RWPE2 (cell line): ENCODE measurements at regions not wholly inside any gene's neighbourhood (a gene's known extent, or its start where the extent isn't known, plus 50 kb on each side); places are given as distances from the start of the nearest gene placed in this dataset.

Experiments used
- ATAC-seq: fragments of 200-7000 bp; cut with Tn5 transposase; 3 replicates; pipeline ENCODE4 v1.9.1; 2021; ENCODE audit warnings: low read depth
- DNase-seq: peaks from one replicate; pipeline ENCODE4 v3.0.0-alpha.2; 2020; ENCODE audit warnings: low spot score
- H3K27ac ChIP-seq: fragments of 450-650 bp; 2 replicates; pipeline ENCODE4 v1.5.1; 2017; ENCODE audit warnings: mild to moderate bottlenecking; ENCODE audit not compliant: poor library complexity, severe bottlenecking
- H3K27me3 ChIP-seq: fragments of 250-450 bp; sonication (Bioruptor Pico); 2 replicates; pipeline ENCODE4 v1.5.1; 2021; ENCODE audit warnings: mild to moderate bottlenecking, moderate library complexity; ENCODE audit not compliant: insufficient read depth, poor library complexity, severe bottlenecking
- H3K36me3 ChIP-seq: fragments of 250-450 bp; sonication (Bioruptor Pico); 2 replicates; pipeline ENCODE4 v1.5.1; 2020; ENCODE audit warnings: low read depth, mild to moderate bottlenecking, moderate library complexity
- H3K4me1 ChIP-seq: fragments of 250-450 bp; sonication (Bioruptor Pico); 2 replicates; pipeline ENCODE4 v1.5.1; 2021; ENCODE audit warnings: mild to moderate bottlenecking, moderate library complexity; ENCODE audit not compliant: insufficient read depth, poor library complexity, severe bottlenecking
- H3K4me3 ChIP-seq: fragments of 250-450 bp; sonication (Bioruptor Pico); 2 replicates; pipeline ENCODE4 v1.5.1; 2021; ENCODE audit warnings: mild to moderate bottlenecking, moderate library complexity; ENCODE audit not compliant: severe bottlenecking
- H3K9me3 ChIP-seq: fragments of 250-450 bp; sonication (Bioruptor Pico); 2 replicates; pipeline ENCODE4 v1.5.1; 2021; ENCODE audit warnings: mild to moderate bottlenecking, moderate library complexity; ENCODE audit not compliant: severe bottlenecking
- CTCF ChIP-seq: fragments of 450-650 bp; IDR thresholded peaks from one replicate; pipeline ENCODE4 v1.5.1; 2017; ENCODE audit warnings: mild to moderate bottlenecking, moderate library complexity; ENCODE audit not compliant: poor library complexity, severe bottlenecking

- ATAC-seq (no peak), DNase-seq (no peak)
- H3K4me3 ChIP-seq, result no peak overlapping the region
- H3K27me3 ChIP-seq, result no peaks in the 10 kb centered on the region
- H3K36me3 ChIP-seq, result no peaks in the 10 kb centered on the region
- H3K27ac ChIP-seq, result no peak overlapping the region
- TF ChIP-seq CTCF, result no peak
- H3K9me3 ChIP-seq, result no peaks in the 10 kb centered on the region
- no peaks in the 10 kb centered on the region for H3K4me1 ChIP-seq
Observed at GRCh38 chrX:128717635-128718578, 665.7 kb upstream of the ACTRT1 start.

GRCh38 chrX:128714425-128714824 is 662.2 kb upstream of the ACTRT1 start:
- ATAC-seq (no peak), DNase-seq (no peak)
- TF ChIP-seq CTCF, result no peak
- Histone ChIP-seq H3K27ac (no peak overlapping the region), H3K27me3 (no peaks in the 10 kb centered on the region), H3K9me3 (no peaks in the 10 kb centered on the region), H3K4me1 (no peaks in the 10 kb centered on the region), H3K36me3 (no peaks in the 10 kb centered on the region), H3K4me3 (no peak overlapping the region)

GRCh38 chrX:128699716-128700285 is 647.6 kb upstream of the ACTRT1 start:
- H3K4me1 ChIP-seq, result no peaks in the 10 kb centered on the region
- H3K36me3 ChIP-seq, result no peaks in the 10 kb centered on the region

GRCh38 chrX:128698573-128699181 is 646.5 kb upstream of the ACTRT1 start:
- H3K9me3 ChIP-seq, result no peaks in the 10 kb centered on the region
- DNase-seq (no peak), ATAC-seq (no peak)
- H3K36me3 ChIP-seq, result no peaks in the 10 kb centered on the region
- TF ChIP-seq CTCF, result no peak
- no peak overlapping the region for H3K4me3 ChIP-seq
- H3K27ac ChIP-seq, result no peak overlapping the region
- H3K4me1 ChIP-seq, result no peaks in the 10 kb centered on the region
- no peaks in the 10 kb centered on the region for H3K27me3 ChIP-seq

More at GRCh38 chrX:128699716-128700285, 647.6 kb upstream of the ACTRT1 start:
- H3K27ac ChIP-seq, result no peak overlapping the region
- no peaks in the 10 kb centered on the region for H3K27me3 ChIP-seq
- no peaks in the 10 kb centered on the region for H3K9me3 ChIP-seq
- TF ChIP-seq CTCF, result no peak
- no peak overlapping the region for H3K4me3 ChIP-seq
- DNase-seq, result no peak
- ATAC-seq, result no peak
